Omental fat pad (tissue), 3 donors: ENCODE measurements at regions not wholly inside any gene's neighbourhood (a gene's known extent, or its start where the extent isn't known, plus 50 kb on each side); places are given as distances from the start of the nearest gene placed in this dataset.

ENCODE experiments used
- ATAC-seq: fragments of 150-250 bp; one replicate; pipeline ENCODE4 v1.9.1; 2016; ENCODE audit warnings: mild to moderate bottlenecking, moderate library complexity; ENCODE audit not compliant: low FRiP score
- DNase-seq: peaks from one replicate; pipeline ENCODE4 v3.0.0-alpha.2; 2019; ENCODE audit warnings: low spot score
- TF ChIP-seq, protein P1 (sequence below), 3 donors: fragments of 450-650 bp; IDR thresholded peaks; one replicate each; pipeline ENCODE4 v1.5.1; 2016 to 2017; ENCODE audit warnings: antibody characterized with exemption in 3 of 3, mild to moderate bottlenecking in 3 of 3, moderate library complexity in 2 of 3

GRCh38 chr2:40558761-40559160 lies 106.9 kb upstream of the SLC8A1 start:
- TF ChIP-seq, protein P1, sequence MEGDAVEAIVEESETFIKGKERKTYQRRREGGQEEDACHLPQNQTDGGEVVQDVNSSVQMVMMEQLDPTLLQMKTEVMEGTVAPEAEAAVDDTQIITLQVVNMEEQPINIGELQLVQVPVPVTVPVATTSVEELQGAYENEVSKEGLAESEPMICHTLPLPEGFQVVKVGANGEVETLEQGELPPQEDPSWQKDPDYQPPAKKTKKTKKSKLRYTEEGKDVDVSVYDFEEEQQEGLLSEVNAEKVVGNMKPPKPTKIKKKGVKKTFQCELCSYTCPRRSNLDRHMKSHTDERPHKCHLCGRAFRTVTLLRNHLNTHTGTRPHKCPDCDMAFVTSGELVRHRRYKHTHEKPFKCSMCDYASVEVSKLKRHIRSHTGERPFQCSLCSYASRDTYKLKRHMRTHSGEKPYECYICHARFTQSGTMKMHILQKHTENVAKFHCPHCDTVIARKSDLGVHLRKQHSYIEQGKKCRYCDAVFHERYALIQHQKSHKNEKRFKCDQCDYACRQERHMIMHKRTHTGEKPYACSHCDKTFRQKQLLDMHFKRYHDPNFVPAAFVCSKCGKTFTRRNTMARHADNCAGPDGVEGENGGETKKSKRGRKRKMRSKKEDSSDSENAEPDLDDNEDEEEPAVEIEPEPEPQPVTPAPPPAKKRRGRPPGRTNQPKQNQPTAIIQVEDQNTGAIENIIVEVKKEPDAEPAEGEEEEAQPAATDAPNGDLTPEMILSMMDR (IDR thresholded peaks at IDR 0.05): no peak
- DNase-seq: no peak
- no peak for ATAC-seq

GRCh38 chr2:40559175-40559574 lies 107.3 kb upstream of the SLC8A1 start:
- TF ChIP-seq, protein P1 (IDR thresholded peaks at IDR 0.05): no peak
- no peak for ATAC-seq
- DNase-seq: no peak

- TF ChIP-seq, protein P1 (IDR thresholded peaks at IDR 0.05): no peak
- DNase-seq (no peak), ATAC-seq (no peak)
These were observed 112.3 kb upstream of the SLC8A1 start for GRCh38 chr2:40564184-40564583.

DNA sequence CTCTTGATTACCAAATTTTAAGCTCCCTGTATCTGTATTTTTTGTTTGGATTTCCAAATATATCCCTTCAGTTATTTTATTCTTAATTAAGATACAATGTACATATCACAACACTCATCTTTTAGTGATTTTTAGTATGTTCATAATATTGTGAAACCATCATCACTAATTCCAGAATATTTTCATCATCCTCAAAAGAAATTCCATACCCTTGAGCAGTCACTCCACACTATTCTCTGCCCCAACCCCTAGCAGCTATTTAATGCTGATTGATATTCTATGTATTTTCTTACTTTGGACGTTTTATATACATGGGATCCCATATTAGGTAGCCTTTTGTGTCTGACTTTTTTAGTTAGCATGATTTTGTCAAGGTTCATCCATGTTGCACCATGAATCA lies 127.4 kb upstream of the SLC8A1 start:
- DNase-seq (no peak), ATAC-seq (no peak)
- TF ChIP-seq, protein P1 (IDR thresholded peaks at IDR 0.05): no peak

DNA sequence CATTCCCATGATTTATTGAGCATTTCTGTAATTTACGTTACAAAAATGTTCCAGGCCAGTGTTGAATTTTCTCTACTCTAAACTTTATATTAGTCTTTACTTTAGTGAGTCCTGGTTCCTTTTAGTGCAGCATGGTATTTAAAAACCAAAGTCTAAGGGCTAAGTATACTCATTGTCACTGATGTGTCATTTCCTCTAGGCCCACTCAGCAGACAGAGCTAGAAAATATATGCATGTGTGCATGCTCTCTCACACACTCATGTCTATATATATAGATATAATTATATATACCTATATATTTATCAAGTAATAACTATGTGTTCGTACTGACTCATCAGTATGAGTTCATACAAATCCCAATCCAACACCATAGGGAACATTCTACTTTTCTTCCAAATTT lies 132.5 kb upstream of the SLC8A1 start:
- TF ChIP-seq, protein P1 (IDR thresholded peaks at IDR 0.05): no peak
- no peak for ATAC-seq
- DNase-seq: no peak

- no peak for ATAC-seq
These were observed 139.9 kb upstream of the SLC8A1 start for GRCh38 chr2:40591774-40592173.

DNA sequence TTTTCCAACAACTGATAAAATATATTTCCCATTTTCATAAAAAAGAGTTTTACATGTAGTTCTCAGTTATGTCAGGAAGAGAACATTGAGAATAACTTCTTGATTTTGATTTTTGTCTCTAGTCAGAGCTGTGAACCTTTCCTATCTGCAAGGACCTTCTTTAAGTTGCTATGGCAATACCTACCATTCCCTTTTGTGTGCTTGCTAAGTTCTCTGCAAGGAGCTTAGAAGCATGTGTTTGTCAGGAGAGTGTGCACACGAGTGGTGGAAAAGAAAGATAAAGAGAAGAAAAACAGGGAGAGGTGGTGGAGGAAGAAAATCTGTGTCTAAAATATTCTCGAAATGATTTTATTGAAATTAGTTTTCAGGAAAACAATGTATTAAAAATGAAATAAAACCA lies 140.3 kb upstream of the SLC8A1 start:
- TF ChIP-seq, protein P1 (IDR thresholded peaks at IDR 0.05): no peak
- ATAC-seq (no peak), DNase-seq (no peak)

More at GRCh38 chr2:40591774-40592173, 139.9 kb upstream of the SLC8A1 start:
- no peak for DNase-seq
- TF ChIP-seq, protein P1 (IDR thresholded peaks at IDR 0.05): no peak
